CD4-positive, alpha-beta T cell treated with Interleukin-2 at 100 ng/mL for 4 hours (primary cell): ENCODE measurements at regions not wholly inside any gene's neighbourhood (a gene's known extent, or its start where the extent isn't known, plus 50 kb on each side); places are given as distances from the start of the nearest gene placed in this dataset.
"Not testable (repeated sequence)": the region's sequence is repeated elsewhere in the genome, so short reads cannot be mapped to it uniquely, and the experiment has no call there.

ENCODE experiments used
- DNase-seq: peaks from one replicate; pipeline ENCODE4 v3.0.0-alpha.2; 2020; ENCODE audit warnings: low spot score

DNA sequence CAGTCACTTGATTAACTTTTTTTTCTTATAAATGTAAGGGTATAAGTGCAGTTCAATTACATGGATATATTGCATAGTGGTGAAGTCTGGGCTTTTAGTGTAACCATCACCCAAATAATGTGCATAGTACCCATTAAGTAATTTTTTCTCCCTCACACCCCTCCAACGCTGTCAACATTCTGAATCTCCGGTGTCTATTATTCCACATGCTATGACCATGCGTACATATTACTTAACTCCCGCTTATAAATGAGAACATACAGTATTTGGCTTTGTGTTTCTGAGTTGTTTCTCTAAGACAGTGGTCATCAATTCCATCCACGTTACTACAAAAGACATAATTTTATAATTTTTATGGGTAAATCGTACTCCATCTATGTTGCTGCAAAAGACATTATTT is 1191.1 kb downstream of the NCAM2 start:
- DNase-seq, result no peak

DNA sequence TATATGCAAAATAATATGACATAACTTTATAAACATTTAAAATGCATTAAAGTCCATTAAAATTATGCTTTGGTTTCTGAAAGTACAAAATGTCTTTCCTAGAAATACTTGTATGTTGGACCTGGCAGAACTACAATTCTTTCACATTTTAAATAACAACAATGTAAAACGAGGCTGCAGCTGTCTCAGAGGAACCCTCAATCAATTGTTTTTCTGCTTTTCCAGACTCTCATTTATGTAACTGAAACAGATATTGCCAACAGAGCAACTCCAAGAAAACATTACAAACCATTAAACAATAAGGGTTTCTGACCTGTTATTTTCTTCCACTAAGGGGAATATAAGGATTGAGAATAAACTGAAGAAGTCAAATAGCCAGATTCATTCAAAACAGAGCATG is 1193.4 kb downstream of the NCAM2 start:
- DNase-seq, result no peak

DNA sequence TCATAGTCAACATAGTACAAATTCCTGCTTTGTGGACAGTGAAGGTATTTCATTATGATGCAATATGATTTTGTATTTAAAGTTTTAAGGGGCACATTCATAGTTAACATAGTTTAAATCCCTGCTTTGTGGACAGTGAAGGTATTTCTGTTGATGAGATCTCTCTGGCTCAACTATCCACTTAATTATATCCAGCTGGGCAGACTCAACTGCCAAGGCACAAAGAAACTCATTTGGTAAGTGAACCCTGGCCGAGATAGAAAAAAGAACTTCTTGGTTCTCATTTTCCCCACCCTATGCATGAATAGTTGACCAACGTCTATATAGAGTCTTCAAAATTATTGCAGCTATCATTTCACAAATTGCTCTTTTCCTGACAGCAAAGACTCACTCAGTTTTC is 1194.6 kb downstream of the NCAM2 start:
- no peak for DNase-seq

DNA sequence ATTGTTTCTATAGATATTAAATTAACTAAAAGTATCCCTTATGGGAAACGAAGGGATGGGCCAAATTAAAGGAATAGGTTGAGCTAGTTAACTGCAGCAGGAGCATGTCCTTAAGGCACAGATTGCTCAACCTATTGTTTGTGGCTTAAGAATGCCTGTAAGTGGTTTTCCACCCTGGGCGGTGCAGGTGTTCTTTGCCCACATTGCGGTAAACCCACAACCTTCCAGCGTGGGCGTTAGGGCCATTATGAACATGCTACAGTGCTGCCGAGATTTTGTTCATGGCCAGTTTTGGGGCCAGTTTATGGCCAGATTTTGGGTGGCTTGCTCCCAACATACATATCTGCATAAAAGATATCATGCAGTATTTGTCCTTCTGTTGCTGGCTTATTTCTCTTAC is 1196.8 kb downstream of the NCAM2 start:
- DNase-seq, result not testable (repeated sequence)

DNA sequence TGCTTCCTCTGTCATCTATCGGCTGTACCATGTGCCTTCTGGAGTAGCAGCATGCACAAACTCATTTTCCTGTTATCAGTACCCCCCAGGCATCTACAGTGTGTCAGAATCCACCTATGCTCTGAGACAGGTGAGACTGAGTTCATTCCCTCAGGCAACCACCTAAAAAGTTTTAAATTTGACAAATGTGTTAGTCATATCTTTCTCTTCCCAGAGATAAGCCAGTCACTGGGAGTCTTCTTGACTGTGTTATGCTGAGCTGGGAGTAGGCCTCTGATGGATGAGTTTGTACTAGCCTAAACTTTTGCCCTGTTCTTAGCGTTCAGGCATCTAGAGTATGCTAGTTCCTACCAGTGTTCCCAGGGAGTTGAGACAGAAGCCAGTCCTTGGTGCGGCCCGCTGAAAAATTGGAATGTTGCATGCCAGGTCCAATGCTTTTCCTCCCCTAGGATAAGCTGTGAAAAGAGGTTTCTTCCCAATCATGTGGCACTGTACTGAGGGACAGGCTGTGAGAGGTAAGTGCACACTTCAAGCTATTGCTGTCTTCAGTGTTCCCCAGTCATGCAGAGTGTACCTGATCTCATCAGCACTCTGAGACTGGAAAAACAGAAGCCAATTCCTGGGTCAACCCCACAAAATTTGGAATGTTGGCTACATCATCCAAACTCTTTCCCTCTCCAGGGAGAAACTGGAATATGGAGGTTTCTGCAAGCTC is 1202.3 kb downstream of the NCAM2 start:
- DNase-seq, result no peak

DNA sequence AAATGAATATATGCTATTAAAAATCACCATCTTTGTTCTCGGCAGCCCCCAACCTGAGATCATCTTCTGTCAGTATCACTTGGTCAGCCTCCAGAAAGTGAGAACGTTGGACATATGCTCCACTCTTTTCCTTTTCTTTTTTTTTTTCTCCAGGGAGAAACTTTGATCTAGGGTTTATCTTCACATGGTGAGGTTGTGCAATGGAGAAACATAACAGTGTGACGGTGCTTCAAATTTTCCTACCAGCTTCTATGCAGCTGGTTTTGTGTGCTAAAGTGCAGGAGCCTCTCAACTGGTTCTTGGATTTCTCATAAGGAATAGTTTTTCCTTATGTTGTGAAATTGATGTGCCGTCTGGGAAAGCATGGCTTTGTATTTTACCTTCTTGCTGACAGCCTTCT is 1202.9 kb downstream of the NCAM2 start:
- no peak for DNase-seq

DNA sequence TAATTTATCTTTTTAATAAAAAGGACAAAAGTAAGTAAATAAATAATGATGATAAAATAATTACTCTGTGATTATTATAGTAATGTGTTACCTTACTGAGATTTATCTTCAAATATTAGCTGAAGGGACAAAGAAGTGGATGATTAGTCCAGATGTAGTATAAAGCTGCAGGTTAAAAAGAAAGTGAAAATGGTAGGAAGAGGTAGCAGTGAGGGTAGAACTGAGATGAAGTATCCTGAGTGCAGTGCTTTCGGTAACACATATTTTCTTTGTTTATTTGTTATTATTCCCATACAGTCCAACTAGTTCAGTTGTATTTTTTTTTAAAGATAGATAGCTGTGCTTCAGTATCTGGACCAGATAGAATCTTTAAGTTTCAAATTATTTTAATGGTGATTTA is 1203.5 kb downstream of the NCAM2 start:
- no peak for DNase-seq

DNA sequence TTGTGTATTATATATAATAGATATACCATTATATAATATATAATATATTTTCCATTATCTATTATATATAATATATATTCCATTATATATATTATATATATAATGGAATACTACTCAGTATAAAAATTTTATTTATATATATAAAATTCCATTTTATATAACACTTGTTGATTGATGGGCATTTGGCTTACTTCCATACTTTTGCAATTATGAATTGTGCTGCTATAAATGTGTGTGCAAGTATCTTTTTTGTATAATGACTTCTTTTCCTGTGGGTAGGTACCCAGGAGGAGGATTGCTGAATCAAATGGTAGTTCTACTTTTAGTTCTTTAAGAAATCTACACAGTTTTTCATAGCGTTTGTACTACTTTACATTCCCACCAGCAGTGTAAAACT is 1211.1 kb downstream of the NCAM2 start:
- DNase-seq, result no peak

DNA sequence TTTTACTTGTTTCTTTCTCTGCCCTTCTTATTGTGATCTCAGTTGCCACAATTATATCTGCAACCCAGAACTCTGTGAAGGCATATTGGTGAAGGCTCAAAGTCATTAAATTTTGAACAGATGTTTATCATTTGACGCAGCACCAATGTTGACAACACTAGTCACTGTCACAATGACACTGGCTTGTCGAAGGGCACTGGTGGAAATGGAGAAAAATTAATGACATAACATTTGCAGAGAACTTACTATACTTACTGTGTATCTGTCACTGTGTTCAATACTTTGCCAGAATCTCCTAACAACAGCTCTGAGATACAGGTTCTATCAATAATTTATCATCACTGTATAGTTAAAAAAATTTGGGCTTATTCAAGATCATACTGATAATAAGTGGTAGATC is 1213.7 kb downstream of the NCAM2 start:
- no peak for DNase-seq

DNA sequence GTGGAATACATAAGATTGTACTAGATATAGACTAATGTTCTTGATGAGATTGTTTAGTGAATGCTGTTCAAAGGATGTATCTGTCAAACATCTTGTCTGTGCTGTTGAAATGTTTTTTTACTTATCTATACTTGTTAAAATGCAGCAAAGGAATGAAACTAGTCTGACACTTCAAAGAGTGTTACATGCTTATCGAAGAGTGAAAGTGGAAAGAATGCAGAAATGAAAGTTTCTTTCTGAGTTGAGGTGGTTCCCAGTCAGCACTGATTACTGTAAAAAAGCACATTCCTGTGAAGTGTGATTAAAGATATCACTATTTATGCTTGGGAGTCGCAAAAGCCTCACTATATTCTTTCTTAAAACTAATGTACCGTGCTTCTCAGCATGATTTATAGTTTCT is 1225.2 kb downstream of the NCAM2 start:
- DNase-seq, result no peak

DNA sequence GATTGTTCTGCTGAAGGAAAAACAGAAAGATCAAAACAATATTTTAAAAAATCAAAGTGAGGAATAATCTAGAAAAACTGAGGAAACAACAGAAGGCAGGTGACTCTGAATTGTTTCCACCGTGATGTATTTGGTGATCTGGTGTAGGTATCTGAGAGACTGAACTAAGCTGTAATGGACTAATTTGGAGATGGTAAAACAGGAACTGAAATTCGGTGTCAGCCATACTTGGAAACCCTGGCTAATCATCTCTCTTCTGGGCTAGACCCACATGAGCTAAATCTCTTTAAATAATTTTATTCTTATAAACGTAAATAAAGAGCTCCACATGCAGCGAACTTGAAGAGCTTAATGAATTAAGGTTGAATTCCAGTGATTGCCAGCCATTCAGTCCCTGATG is 1226.1 kb downstream of the NCAM2 start:
- DNase-seq, result no peak

DNA sequence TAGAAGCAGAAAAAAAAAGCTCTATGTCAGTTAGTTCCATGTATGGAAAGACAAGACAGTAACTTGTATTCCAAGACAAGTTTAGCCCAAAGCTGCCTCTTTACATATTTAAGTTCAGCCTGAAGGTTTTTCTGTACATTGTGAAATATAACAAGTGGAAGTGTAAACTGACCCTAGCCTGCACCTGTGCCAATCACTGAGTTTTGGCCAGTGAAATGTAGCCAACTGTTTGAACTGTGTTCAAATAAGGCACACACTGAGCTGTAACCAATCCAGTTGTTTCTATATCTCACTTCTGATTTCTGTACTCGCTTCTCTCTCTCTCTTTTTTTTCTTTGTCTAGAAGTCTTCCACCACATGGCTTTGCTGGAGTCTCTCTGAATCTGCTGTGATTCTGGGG is 1227.1 kb downstream of the NCAM2 start:
- DNase-seq, result no peak

DNA sequence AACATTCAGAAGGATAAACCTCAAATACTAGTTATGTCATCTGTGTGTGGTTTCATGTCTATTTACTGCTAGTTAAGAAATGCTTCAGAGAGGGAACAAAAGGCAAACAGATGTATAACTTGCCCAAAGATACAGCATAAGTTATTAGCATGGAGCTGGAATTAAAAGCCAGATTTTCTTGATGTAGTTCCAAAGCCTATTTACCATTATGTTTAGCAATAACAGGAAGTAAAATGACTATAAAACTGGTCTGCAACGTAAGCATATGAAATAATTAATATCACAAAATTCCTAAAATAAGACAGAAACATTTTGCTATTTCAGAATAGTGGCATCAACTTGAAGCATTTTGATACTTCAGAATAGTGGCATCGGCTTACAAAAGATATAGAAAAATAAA is 1232.8 kb downstream of the NCAM2 start:
- DNase-seq, result no peak

DNA sequence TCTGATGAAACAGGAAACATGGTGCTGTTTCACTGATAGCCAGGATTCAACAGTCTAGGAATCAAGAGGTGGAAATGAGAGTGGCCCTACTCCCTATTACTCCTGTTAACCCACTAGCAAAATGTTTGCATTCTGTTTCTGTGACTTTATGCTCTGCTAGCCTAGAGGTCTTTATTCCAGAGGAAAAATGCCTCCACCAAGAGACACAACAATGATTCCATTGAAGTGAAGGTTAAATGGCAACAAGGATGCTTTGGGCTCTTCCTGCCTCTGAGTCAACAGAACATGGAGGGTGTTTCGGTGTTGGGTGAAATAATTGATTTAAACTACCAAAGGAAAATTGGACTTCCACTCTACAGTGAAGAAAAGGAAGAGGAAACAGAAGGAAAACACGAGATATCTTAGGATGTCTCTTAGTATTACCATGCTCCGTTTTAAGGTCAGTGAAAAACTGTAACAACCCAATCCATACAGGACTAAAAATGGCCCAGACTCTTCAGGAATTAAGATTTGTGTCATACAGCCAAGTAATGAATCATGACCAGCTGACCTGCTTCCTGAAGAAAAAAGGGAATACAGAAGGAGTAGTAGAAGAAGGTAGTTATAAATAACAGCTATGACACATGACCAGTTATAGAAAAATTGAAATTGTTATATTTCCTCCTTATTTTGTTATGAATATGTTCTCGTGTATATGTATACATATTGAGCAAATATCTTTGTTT is 1237.8 kb downstream of the NCAM2 start:
- no peak for DNase-seq

DNA sequence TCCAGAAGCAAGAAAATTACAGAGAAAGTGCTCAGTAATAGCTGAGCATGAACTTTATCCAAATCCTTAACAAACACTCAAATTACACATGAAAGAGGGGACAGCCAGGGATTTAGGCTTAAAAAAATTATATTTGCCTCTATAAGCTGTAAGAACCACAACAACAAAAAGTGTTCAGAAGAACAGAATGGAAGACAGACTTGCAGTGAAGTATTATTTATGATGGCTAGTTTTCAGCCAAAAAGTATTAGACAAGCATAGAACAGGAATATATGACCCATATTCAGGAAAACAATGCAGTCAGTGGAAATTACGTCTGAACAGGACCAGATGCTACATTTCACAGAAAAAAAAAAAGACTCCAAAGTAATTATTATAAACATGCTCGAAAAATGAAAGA is 1246.3 kb downstream of the NCAM2 start:
- no peak for DNase-seq

DNA sequence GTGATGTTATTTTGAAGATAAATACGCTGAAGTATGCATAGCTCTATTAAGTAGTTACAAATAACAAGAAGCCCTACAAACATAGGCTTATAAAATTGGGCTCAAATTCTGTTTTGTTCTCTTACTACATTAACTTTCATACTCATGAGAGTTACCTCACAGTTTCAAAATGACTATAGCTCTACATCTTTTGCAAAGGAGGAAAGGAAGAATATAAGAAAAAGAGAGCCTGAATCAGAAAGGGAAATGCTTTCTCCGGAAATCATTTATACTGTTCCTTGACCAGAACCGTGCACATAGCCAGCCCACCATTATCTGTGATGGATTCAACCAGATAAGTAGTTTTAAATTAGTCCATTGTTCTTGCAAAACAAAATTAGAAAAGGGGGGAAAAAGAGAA is 1252.1 kb downstream of the NCAM2 start:
- no peak for DNase-seq

DNA sequence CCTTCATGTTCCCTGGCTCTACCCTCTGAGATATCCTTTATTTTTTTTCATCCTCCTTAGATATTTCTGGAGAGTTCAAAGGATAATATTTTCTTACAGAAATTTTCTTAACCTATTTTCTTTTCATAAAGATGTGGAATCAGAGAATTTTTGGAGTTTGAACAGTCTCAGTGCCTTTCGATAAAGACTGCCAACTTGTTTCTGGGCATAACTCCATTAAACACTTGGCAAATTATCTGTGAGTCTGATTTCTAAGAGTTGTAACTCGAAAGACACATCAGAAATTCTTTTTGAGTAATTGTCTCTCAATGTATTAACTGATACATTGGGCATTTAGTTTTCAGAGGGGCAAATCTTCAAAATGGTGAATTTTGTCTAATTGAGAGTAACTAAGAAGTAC is 1255.6 kb downstream of the NCAM2 start:
- no peak for DNase-seq

DNA sequence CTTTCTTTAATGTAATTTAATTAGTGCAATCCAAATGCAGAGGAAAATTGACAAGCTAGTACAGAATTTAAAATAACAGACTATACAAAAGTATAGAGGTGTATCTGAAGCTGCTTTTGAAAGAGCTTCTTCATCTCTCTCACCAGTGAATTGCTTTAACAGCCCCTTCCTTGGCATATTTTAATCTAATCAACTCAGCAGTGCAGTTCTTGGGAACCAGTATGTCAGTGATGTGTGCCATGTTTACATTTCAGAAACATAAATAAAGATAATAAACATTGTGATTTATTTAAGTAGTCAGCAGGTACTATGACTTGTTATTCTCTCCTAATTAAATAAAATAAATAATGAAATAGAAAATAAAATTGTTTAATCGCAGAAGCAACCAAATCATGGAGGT is 1260.6 kb downstream of the NCAM2 start:
- DNase-seq, result no peak

DNA sequence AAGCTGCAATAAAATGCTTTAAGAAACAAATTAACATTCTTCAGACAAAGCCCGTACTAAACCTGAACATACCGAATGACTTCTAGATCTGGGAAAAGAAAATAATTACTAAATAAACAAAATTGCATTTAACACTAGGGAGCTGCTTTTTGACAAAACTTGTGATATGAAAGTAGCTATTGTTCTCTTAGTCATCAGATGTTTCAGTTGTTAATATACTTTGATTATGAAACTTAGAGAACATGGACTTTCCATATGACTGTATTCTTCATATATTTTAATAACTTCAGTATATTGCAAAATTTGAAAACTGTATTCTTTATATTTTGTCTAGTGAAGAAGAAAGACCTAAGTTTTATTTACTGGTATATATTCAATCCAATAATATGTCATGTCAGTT is 1262.1 kb downstream of the NCAM2 start:
- DNase-seq, result no peak

DNA sequence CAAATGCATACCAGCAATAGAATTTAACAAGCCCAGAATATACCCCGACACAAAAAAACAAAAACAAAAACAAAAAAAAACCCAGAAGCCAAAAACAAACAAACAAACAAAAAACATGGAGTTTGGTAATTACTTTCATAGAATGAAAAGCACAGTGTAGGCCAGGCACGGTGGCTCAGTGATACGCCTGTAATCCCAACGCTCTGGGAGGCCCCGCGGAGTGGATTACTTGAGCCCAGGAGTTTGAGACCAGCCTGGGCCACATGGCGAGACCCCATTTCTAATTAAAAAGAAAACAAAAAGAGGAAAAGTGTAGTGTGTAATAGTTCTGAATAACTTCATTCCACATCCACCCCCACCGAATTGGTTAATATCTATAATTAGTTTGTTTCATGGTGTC is 1265.7 kb downstream of the NCAM2 start:
- DNase-seq, result no peak

DNA sequence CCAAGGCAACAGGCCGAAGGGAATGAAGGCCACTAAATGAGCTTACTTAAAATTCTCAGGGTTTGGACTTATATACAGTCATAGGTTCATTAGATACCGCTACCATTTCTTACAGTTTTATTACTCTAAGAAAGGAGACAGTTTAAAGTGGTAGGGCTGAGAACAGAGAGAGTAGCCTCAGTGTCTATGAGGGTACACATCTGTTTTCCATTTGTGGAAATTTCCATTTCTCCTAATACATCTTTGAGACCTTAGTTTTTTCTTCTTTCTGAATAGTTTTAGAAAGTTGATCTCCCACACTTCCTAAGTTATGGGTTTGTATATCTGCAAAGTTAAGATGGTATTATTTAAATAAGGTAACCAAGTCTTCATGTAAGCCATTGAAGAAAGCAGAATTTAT is 1279.1 kb downstream of the NCAM2 start:
- DNase-seq, result no peak

DNA sequence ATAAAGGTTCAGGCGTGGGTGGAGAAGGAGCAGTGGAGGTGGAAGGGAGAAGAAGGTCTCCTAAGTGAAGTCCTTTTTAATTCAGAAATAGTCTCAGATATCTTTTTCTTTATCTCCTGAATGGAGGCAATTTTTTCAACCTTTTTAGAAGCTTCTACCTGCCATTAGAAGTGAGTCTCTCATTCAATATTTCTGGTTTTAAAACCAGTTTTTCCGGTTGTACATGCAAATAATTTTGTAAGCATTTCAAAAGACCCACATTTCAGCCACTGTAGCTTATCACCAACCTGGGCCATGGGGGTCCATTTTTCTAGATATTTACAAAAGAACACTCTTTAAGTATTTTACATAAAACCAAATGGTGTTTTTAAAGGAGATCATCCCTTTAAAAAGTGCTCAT is 1280.2 kb downstream of the NCAM2 start:
- no peak for DNase-seq

DNA sequence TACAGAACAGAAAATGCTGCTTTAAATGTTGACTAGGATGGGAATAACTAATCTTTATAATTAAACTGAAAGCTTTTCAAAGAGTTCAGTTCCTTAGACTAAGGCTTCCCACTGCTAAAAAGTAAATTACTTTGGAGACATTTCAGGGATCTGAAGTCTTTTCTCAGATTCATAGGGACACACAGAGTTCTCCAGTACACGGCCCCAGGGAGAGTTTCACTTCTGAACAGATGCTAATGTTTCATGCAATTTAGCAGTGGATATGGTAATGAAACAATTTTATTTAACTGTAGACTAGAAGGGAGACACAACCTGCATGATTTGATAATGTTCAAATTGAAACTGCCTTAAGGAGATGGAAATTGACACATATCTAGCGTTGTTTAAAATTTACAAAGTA is 1282.6 kb downstream of the NCAM2 start:
- no peak for DNase-seq

DNA sequence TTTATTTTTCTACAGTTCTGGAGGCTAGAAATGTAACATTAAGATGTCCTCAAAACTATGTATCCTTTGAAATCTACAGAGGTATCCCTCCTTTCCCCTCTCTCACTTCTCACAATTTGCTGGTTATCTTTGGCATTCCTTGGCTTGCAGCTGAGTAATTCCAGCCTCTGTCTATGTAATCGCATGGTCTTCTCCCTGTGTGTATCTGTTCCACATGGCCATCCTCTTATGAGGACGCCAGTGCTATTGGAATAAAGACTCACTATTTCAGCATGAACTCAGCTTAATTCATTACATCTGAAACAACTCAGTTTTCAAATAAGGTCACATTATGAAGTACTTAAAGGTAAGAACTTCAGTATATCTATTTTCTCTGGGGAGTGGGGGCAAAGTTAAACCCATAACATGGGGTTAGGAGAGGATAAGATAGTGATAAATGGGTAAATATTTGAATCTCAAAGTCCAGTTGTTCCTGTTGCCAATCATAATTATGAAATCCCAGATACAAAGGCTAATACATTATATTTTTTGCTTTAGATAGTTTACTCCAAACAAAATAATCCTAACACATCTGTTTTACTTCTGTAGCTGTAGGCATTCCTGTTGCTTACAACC is 1290.8 kb downstream of the NCAM2 start:
- no peak for DNase-seq
